ENCODE measurements at regions not wholly inside any gene's neighbourhood (a gene's known extent, or its start where the extent isn't known, plus 50 kb on each side); places are given as distances from the start of the nearest gene placed in this dataset.
"Not testable (repeated sequence)": the region's sequence is repeated elsewhere in the genome, so short reads cannot be mapped to it uniquely, and the experiment has no call there.

- no peak for DNase-seq (ENCODE audit: low spot score)
Observed at GRCh38 chr2:2588777-2589176, 257.7 kb upstream of the MYT1L start.

- no peak for DNase-seq (ENCODE audit: low spot score)
Observed at GRCh38 chr2:2587354-2587753, 256.3 kb upstream of the MYT1L start.

GRCh38 chr2:2586931-2587330 lies 255.9 kb upstream of the MYT1L start:
- DNase-seq (ENCODE audit: low spot score): no peak

- no peak for DNase-seq (ENCODE audit: low spot score)
Observed at GRCh38 chr2:2586068-2586776, 255.1 kb upstream of the MYT1L start.

- DNase-seq (ENCODE audit: low spot score): no peak
Observed at GRCh38 chr2:2582998-2583545, 252.0 kb upstream of the MYT1L start.

- DNase-seq (ENCODE audit: low spot score): no peak
Observed at GRCh38 chr2:2581331-2582159, 250.5 kb upstream of the MYT1L start.

- DNase-seq (ENCODE audit: low spot score): not testable (repeated sequence)
Observed at GRCh38 chr2:2580841-2581240, 249.8 kb upstream of the MYT1L start.

GRCh38 chr2:2580341-2580740 lies 249.3 kb upstream of the MYT1L start:
- no peak for DNase-seq (ENCODE audit: low spot score)

- no peak for DNase-seq (ENCODE audit: low spot score)
Observed at GRCh38 chr2:2579814-2580213, 248.7 kb upstream of the MYT1L start.

- DNase-seq (ENCODE audit: low spot score): no peak
Observed at GRCh38 chr2:2577407-2577831, 246.3 kb upstream of the MYT1L start.

- no peak for DNase-seq (ENCODE audit: low spot score)
Observed at GRCh38 chr2:2575870-2576386, 244.9 kb upstream of the MYT1L start.

GRCh38 chr2:2575181-2575577 lies 244.1 kb upstream of the MYT1L start:
- no peak for DNase-seq (ENCODE audit: low spot score)

- no peak for DNase-seq (ENCODE audit: low spot score)
Observed at GRCh38 chr2:2574401-2575180, 243.5 kb upstream of the MYT1L start.

- no peak for DNase-seq (ENCODE audit: low spot score)
Observed at GRCh38 chr2:2573658-2574293, 242.7 kb upstream of the MYT1L start.

- DNase-seq (ENCODE audit: low spot score): no peak
Observed at GRCh38 chr2:2573205-2573604, 242.1 kb upstream of the MYT1L start.

- DNase-seq (ENCODE audit: low spot score): no peak
Observed at GRCh38 chr2:2572393-2573204, 241.5 kb upstream of the MYT1L start.

- no peak for DNase-seq (ENCODE audit: low spot score)
Observed at GRCh38 chr2:2571301-2572150, 240.5 kb upstream of the MYT1L start.

- DNase-seq (ENCODE audit: low spot score): no peak
Observed at GRCh38 chr2:2570871-2571270, 239.8 kb upstream of the MYT1L start.

GRCh38 chr2:2570360-2570759 lies 239.3 kb upstream of the MYT1L start:
- no peak for DNase-seq (ENCODE audit: low spot score)

- no peak for DNase-seq (ENCODE audit: low spot score)
Observed at GRCh38 chr2:2569836-2570235, 238.8 kb upstream of the MYT1L start.

Data from iPS-NIHi11 (cell line).